CD14-positive monocyte (primary cell): ENCODE measurements at regions not wholly inside any gene's neighbourhood (a gene's known extent, or its start where the extent isn't known, plus 50 kb on each side); places are given as distances from the start of the nearest gene placed in this dataset.

ENCODE experiments used
- DNase-seq, 3 donors: peaks; one replicate each; pipeline ENCODE4 v3.0.0-alpha.2; 2011 to 2022
- H2AFZ ChIP-seq: 2 replicates; pipeline ENCODE4 v1.6.0; 2012; ENCODE audit warnings: mild to moderate bottlenecking, low read depth, low read length, inconsistent platforms; ENCODE audit not compliant: insufficient read depth, poor library complexity, severe bottlenecking
- H3K27ac ChIP-seq, 2 donors: 1 replicate in 1 of 2; 2 replicates in 1 of 2; pipeline ENCODE4 v1.5.1; 2012 to 2013; ENCODE audit warnings: low read length in 2 of 2, control low read depth in 1 of 2, inconsistent platforms in 1 of 2, low read depth in 1 of 2, mild to moderate bottlenecking in 1 of 2
- H3K27me3 ChIP-seq, 2 donors: one replicate each; pipeline versions ENCODE4 v1.6.0 to v1.6.1; 2011 to 2013; ENCODE audit warnings: low read length in 2 of 2; ENCODE audit not compliant: control insufficient read depth in 2 of 2, insufficient read depth in 2 of 2
- H3K36me3 ChIP-seq, 2 donors: replicated peaks in 1 of 2; 1 replicate in 1 of 2; 2 replicates in 1 of 2; pipeline versions ENCODE4 v1.5.1 to v1.6.1; 2012 to 2013; ENCODE audit warnings: low read length in 2 of 2, control low read depth in 1 of 2, inconsistent platforms in 1 of 2, mild to moderate bottlenecking in 1 of 2; ENCODE audit not compliant: insufficient read depth in 2 of 2, control insufficient read depth in 1 of 2
- H3K4me1 ChIP-seq, 2 donors: 1 replicate in 1 of 2; 2 replicates in 1 of 2; pipeline versions ENCODE4 v1.5.1 to v1.6.1; 2012 to 2013; ENCODE audit warnings: low read length in 2 of 2, control low read depth in 1 of 2, inconsistent platforms in 1 of 2, mild to moderate bottlenecking in 1 of 2, moderate library complexity in 1 of 2; ENCODE audit not compliant: insufficient read depth in 2 of 2, control insufficient read depth in 1 of 2
- H3K4me2 ChIP-seq: replicated peaks from 2 replicates; pipeline ENCODE3; 2012; ENCODE audit warnings: low read length, moderate library complexity, mild to moderate bottlenecking; ENCODE audit not compliant: poor library complexity, severe bottlenecking; ENCODE audit errors: extremely low read depth
- H3K4me3 ChIP-seq, 3 experiments: fragments of 200-600 bp in 1 of 3; sonication (generic) in 1 of 3; replicated peaks in 1 of 3; 1 replicate in 2 of 3; 2 replicates in 1 of 3; pipeline ENCODE4 v1.5.1; 2011 to 2013; ENCODE audit warnings: low read length in 3 of 3, mild to moderate bottlenecking in 3 of 3, control low read depth in 2 of 3, low read depth in 2 of 3, inconsistent platforms in 1 of 3, moderate library complexity in 1 of 3
- H3K79me2 ChIP-seq: 2 replicates; pipeline ENCODE4 v1.6.0; 2012; ENCODE audit warnings: mild to moderate bottlenecking, control low read depth, inconsistent platforms, low read length, moderate library complexity; ENCODE audit not compliant: insufficient read depth
- H3K9ac ChIP-seq: 2 replicates; pipeline ENCODE4 v1.6.0; 2017; ENCODE audit warnings: low read length, mild to moderate bottlenecking; ENCODE audit not compliant: insufficient read depth, poor library complexity, severe bottlenecking
- H3K9me3 ChIP-seq, 2 donors: replicated peaks in 1 of 2; 1 replicate in 1 of 2; 2 replicates in 1 of 2; pipeline versions ENCODE4 v1.5.1 to v1.6.1; 2012 to 2013; ENCODE audit warnings: low read length in 2 of 2, control low read depth in 1 of 2; ENCODE audit not compliant: control insufficient read depth in 1 of 2, insufficient read depth in 1 of 2
- H4K20me1 ChIP-seq: 2 replicates; pipeline ENCODE4 v1.6.0; 2012; ENCODE audit warnings: mild to moderate bottlenecking, low read length, control low read depth, moderate library complexity; ENCODE audit not compliant: insufficient read depth
- H3K27ac Mint-ChIP-seq, 7 donors: one replicate each; pipeline ENCODE4 v1.8.0; 2020; ENCODE audit warnings: mild to moderate bottlenecking in 7 of 7, mixed read lengths in 7 of 7, moderate library complexity in 6 of 7, inconsistent platforms in 2 of 7
- H3K27me3 Mint-ChIP-seq, 3 donors: one replicate each; pipeline ENCODE4 v1.8.0; 2021 to 2022; ENCODE audit warnings: low read depth in 3 of 3, mild to moderate bottlenecking in 3 of 3, mixed read lengths in 3 of 3, moderate library complexity in 3 of 3, inconsistent platforms in 1 of 3
- H3K36me3 Mint-ChIP-seq, 2 donors: one replicate each; pipeline ENCODE4 v1.8.0; 2020; ENCODE audit warnings: mixed read lengths in 2 of 2, inconsistent platforms in 1 of 2, mild to moderate bottlenecking in 1 of 2
- H3K4me1 Mint-ChIP-seq: one replicate; pipeline ENCODE4 v1.8.0; 2020; ENCODE audit warnings: mild to moderate bottlenecking, mixed read lengths
- H3K4me3 Mint-ChIP-seq, 2 donors: one replicate each; pipeline ENCODE4 v1.8.0; 2020; ENCODE audit warnings: mild to moderate bottlenecking in 2 of 2, mixed read lengths in 2 of 2, moderate library complexity in 1 of 2
- H3K9me3 Mint-ChIP-seq, 7 donors: one replicate each; pipeline ENCODE4 v1.8.0; 2020 to 2022; ENCODE audit warnings: mixed read lengths in 7 of 7, mild to moderate bottlenecking in 6 of 7, moderate library complexity in 6 of 7, inconsistent platforms in 2 of 7
- WGBS: methylation state at CpG from one replicate; pipeline ENCODE4 v1.1.5; 2013; ENCODE audit warnings: missing lambda C conversion rate; ENCODE audit not compliant: insufficient coverage; 5-methylcytosine and 5-hydroxymethylcytosine counted together
- intact Hi-C, 2 donors: fragments of 100-400 bp; cut with micrococcal nuclease; formaldehyde crosslinking; loops; one replicate each; pipeline versions ENCODE4 v1.15.0 to v1.15.1; 2023
- TF ChIP-seq, protein P1 (sequence below): fragments of 200-600 bp; IDR thresholded peaks from one replicate; pipeline ENCODE4 v1.8.0; 2022; ENCODE audit warnings: antibody characterized with exemption, mild to moderate bottlenecking

DNA sequence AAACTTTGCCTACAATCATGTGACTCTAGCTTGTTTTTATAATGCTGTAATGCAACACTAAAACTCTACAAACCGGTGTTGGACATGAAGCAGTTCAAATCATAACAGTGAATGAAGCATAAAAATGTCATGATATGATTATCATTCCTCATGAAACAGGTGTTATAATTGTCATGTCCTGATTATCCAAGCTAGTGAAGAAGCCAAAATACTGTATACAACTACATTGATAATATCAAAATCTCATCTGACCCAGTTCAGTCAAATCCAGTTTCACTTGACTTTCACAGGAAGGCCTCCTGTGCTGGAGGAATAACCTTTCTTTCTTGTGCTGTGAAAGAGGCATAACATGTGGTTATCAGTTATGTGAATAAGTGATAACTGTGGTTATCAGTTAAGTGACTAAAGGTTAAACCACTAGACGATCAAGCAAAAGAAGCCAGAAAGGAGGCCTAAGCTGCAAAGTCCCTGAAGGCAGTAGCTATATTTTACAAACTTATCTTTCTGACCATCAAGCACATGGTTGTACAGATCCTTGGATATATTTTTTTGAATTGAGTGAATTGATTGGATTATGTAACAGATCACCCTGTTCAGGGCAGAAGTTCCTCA is 296.4 kb downstream of the TUSC7 start:
- no CpG with 5 or more reads among the region's 2 CpGs for WGBS

DNA sequence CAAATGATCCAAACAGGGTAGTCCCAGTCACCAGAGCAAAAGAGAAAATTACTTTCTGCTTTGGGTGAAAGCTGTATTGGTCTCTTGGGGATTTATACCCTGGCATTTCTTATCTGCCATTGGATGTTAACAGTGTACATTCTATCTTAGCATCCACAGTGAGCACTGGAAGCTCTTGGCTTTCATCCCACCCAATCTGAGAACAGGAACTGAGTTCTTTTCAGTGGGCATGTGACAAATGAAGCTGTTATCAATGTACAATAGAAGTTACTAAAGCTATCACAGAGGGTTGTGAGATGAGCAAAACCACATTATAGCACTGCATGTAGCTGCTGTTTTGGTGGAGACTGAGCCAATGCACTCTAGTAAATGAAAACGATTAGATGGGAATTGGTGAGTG is 300.7 kb downstream of the TUSC7 start:
- Histone ChIP-seq H3K9ac (no peak overlapping the region), H3K36me3 (no peaks in the 10 kb centered on the region), H3K9me3 (no peaks in the 10 kb centered on the region), H3K27ac (no peak overlapping the region), H3K4me1 (no peaks in the 10 kb centered on the region), H3K4me3 (no peak overlapping the region), H3K4me2 (no peak overlapping the region), H3K79me2 (no peaks in the 10 kb centered on the region), H4K20me1 (no peaks in the 10 kb centered on the region), H3K27me3 (no peaks in the 10 kb centered on the region), H2AFZ (no peak overlapping the region)
- no peak overlapping the region for H3K4me3 Mint-ChIP-seq
- intact Hi-C loops: no loop called here
- H3K27me3 Mint-ChIP-seq: no peaks in the 10 kb centered on the region
- no peak for DNase-seq
- peaks cover 4% of the 10 kb centered on the region for H3K4me1 Mint-ChIP-seq
- TF ChIP-seq, protein P1, sequence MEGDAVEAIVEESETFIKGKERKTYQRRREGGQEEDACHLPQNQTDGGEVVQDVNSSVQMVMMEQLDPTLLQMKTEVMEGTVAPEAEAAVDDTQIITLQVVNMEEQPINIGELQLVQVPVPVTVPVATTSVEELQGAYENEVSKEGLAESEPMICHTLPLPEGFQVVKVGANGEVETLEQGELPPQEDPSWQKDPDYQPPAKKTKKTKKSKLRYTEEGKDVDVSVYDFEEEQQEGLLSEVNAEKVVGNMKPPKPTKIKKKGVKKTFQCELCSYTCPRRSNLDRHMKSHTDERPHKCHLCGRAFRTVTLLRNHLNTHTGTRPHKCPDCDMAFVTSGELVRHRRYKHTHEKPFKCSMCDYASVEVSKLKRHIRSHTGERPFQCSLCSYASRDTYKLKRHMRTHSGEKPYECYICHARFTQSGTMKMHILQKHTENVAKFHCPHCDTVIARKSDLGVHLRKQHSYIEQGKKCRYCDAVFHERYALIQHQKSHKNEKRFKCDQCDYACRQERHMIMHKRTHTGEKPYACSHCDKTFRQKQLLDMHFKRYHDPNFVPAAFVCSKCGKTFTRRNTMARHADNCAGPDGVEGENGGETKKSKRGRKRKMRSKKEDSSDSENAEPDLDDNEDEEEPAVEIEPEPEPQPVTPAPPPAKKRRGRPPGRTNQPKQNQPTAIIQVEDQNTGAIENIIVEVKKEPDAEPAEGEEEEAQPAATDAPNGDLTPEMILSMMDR: no peak
- no peaks in the 10 kb centered on the region for H3K36me3 Mint-ChIP-seq
- H3K9me3 Mint-ChIP-seq: no peaks in the 10 kb centered on the region
- no CpG with 5 or more reads among the region's 1 CpG for WGBS
- no peak overlapping the region for H3K27ac Mint-ChIP-seq

More for the DNA sequence above, 296.4 kb downstream of the TUSC7 start:
- Mint-ChIP-seq H3K27me3 (peaks cover 0 to 2% (median 0%) of the 10 kb centered on the region in 3 donors), H3K4me1 (no peaks in the 10 kb centered on the region), H3K4me3 (no peak overlapping the region), H3K27ac (no peak overlapping the region), H3K36me3 (no peaks in the 10 kb centered on the region), H3K9me3 (no peaks in the 10 kb centered on the region)
- H3K4me2 ChIP-seq: no peak overlapping the region
- TF ChIP-seq, protein P1: no peak
- intact Hi-C loops: no loop called here
- no peaks in the 10 kb centered on the region for H4K20me1 ChIP-seq
- H3K27me3 ChIP-seq: no peaks in the 10 kb centered on the region
- H3K9me3 ChIP-seq: no peaks in the 10 kb centered on the region
- no peak for DNase-seq
- no peaks in the 10 kb centered on the region for H3K79me2 ChIP-seq
- no peaks in the 10 kb centered on the region for H3K36me3 ChIP-seq
- H3K27ac ChIP-seq: no peak overlapping the region
- no peak overlapping the region for H3K9ac ChIP-seq
- no peak overlapping the region for H2AFZ ChIP-seq
- no peaks in the 10 kb centered on the region for H3K4me1 ChIP-seq
- H3K4me3 ChIP-seq: no peak overlapping the region
